ENCODE measurements at regions not wholly inside any gene's neighbourhood (a gene's known extent, or its start where the extent isn't known, plus 50 kb on each side); places are given as distances from the start of the nearest gene placed in this dataset.
"Not testable (repeated sequence)": the region's sequence is repeated elsewhere in the genome, so short reads cannot be mapped to it uniquely, and the experiment has no call there.

DNA sequence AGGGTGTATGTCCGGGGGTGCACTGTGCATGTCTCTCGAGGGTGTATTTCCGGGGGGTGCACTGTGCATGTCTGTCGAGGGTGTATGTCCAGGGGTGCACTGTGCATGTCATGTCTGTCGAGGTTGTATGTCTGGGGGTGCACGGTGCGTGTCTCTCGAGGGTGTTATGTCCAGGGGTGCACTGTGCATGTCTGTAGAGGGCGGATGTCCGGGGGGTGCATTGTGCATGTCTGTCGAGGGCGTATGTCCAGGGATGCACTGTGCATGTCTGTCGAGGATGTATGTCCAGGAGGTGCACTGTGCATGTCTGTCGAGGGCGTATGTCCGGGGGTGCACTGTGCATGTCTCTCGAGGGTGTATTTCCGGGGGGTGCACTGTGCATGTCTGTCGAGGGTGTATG lies 249.8 kb upstream of the MYT1L start:
- TF ChIP-seq CTCF, POLR2A (IDR thresholded peaks at IDR 0.05): not testable (repeated sequence)
